ENCODE measurements at regions not wholly inside any gene's neighbourhood (a gene's known extent, or its start where the extent isn't known, plus 50 kb on each side); places are given as distances from the start of the nearest gene placed in this dataset.

DNA sequence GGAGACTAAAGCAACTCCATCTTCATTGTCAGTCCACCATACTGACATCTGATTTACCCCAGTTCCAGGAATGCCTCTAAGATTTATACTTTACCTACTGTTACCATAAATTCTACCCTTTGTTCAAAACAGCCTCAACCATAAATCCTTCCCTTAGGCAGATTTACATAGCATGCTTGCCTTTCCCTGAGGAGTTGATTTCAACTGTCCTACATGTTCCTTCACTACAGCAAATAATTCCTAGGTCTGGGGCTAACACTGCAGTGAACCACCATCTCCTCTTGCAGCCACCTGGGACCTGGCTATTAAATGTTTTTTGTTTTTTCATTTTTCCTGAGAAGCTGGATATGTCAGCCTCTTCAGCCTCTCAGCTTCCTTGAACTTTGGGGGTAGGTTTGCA, 166.9 kb upstream of the PDE4D start:
- in situ Hi-C loops (cut with HindIII; ENCODE audit: extremely low pct_ligation_motif_present, low pct_unique_long_range_greater_than_20kb), result no loop called here
- H3K9me3 ChIP-seq (ENCODE audit: low read length), result no peaks in the 10 kb centered on the region
- no TSS peak for BruUV-seq (replicated peaks)
- FAIRE-seq (no peak), ATAC-seq (no peak), DNase-seq (ENCODE audit: low spot score) (no peak)
- TF ChIP-seq ZNF543 (CRISPR knock-in tag; IDR thresholded peaks at IDR 0.05), result no peak
- no peak for TF ChIP-seq NFRKB (IDR thresholded peaks at IDR 0.05)
- no peak for TF ChIP-seq KLF15 (CRISPR knock-in tag; IDR thresholded peaks at IDR 0.05; ENCODE audit: borderline replicate concordance)
- no peak for TF ChIP-seq MXD4 (CRISPR knock-in tag; IDR thresholded peaks at IDR 0.05)
- no peak for TF ChIP-seq ZNF451 (CRISPR knock-in tag; IDR thresholded peaks at IDR 0.05)
- TF ChIP-seq ZNF382 (CRISPR knock-in tag; IDR thresholded peaks at IDR 0.05; ENCODE audit: borderline replicate concordance), result no peak
- no peak for TF ChIP-seq ZNF670 (CRISPR knock-in tag; IDR thresholded peaks at IDR 0.05; ENCODE audit: borderline replicate concordance)
- TF ChIP-seq MAFK (conservative IDR thresholded peaks at IDR 0.05 in 1 of 2, IDR thresholded peaks at IDR 0.05 in 1 of 2; ENCODE audit: low read length in 2 of 2), result no peak
- no peak for TF ChIP-seq ZNF235 (CRISPR knock-in tag; IDR thresholded peaks at IDR 0.05; ENCODE audit: borderline replicate concordance)
- TF ChIP-seq HDAC1 (CRISPR knock-in tag; IDR thresholded peaks at IDR 0.05), result no peak
- TF ChIP-seq ZNF234 (CRISPR knock-in tag; conservative IDR thresholded peaks at IDR 0.05), result no peak
- no peak for TF ChIP-seq ZBTB1 (CRISPR knock-in tag; IDR thresholded peaks at IDR 0.05; ENCODE audit: borderline replicate concordance)
- TF ChIP-seq GATAD1 (CRISPR knock-in tag; IDR thresholded peaks at IDR 0.05), result no peak
- TF ChIP-seq, protein P1, sequence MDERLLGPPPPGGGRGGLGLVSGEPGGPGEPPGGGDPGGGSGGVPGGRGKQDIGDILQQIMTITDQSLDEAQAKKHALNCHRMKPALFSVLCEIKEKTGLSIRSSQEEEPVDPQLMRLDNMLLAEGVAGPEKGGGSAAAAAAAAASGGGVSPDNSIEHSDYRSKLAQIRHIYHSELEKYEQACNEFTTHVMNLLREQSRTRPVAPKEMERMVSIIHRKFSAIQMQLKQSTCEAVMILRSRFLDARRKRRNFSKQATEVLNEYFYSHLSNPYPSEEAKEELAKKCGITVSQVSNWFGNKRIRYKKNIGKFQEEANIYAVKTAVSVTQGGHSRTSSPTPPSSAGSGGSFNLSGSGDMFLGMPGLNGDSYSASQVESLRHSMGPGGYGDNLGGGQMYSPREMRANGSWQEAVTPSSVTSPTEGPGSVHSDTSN (CRISPR knock-in tag; IDR thresholded peaks at IDR 0.05), result no peak
- no peak for TF ChIP-seq HOXA5 (CRISPR knock-in tag; IDR thresholded peaks at IDR 0.05)
- no peak for TF ChIP-seq NR2F6 (IDR thresholded peaks at IDR 0.05)
- TF ChIP-seq NR2F6 (CRISPR knock-in tag; IDR thresholded peaks at IDR 0.05), result no peak
- TF ChIP-seq FOXP1 (IDR thresholded peaks at IDR 0.05), result no peak
- TF ChIP-seq FOXP1 (CRISPR knock-in tag; IDR thresholded peaks at IDR 0.05), result no peak
- TF ChIP-seq TP53 (CRISPR knock-in tag; conservative IDR thresholded peaks at IDR 0.05), result no peak
- TF ChIP-seq, protein P2, sequence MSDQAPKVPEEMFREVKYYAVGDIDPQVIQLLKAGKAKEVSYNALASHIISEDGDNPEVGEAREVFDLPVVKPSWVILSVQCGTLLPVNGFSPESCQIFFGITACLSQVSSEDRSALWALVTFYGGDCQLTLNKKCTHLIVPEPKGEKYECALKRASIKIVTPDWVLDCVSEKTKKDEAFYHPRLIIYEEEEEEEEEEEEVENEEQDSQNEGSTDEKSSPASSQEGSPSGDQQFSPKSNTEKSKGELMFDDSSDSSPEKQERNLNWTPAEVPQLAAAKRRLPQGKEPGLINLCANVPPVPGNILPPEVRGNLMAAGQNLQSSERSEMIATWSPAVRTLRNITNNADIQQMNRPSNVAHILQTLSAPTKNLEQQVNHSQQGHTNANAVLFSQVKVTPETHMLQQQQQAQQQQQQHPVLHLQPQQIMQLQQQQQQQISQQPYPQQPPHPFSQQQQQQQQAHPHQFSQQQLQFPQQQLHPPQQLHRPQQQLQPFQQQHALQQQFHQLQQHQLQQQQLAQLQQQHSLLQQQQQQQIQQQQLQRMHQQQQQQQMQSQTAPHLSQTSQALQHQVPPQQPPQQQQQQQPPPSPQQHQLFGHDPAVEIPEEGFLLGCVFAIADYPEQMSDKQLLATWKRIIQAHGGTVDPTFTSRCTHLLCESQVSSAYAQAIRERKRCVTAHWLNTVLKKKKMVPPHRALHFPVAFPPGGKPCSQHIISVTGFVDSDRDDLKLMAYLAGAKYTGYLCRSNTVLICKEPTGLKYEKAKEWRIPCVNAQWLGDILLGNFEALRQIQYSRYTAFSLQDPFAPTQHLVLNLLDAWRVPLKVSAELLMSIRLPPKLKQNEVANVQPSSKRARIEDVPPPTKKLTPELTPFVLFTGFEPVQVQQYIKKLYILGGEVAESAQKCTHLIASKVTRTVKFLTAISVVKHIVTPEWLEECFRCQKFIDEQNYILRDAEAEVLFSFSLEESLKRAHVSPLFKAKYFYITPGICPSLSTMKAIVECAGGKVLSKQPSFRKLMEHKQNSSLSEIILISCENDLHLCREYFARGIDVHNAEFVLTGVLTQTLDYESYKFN (CRISPR knock-in tag; conservative IDR thresholded peaks at IDR 0.05), result no peak
- no peak overlapping the region for H3K4me3 ChIP-seq (replicated peaks in 1 of 3; ENCODE audit: insufficient read depth in 1 of 3, low read depth in 2 of 3, low read length in 3 of 3)
- POLR2A ChIA-PET, result no interaction called here
- no peaks in the 10 kb centered on the region for H3K79me2 ChIP-seq (ENCODE audit: insufficient read depth, low read length)
- H3K36me3 ChIP-seq (replicated peaks in 1 of 2; ENCODE audit: control insufficient read depth in 1 of 2, insufficient read depth in 2 of 2, low read length in 2 of 2), result no peaks in the 10 kb centered on the region
- no peaks in the 10 kb centered on the region for H4K20me1 ChIP-seq (ENCODE audit: insufficient read depth, low read length)
- no peak overlapping the region for H3K9ac ChIP-seq (ENCODE audit: insufficient read depth, low read depth, low read length)
- no peaks in the 10 kb centered on the region for H3K27me3 ChIP-seq (ENCODE audit: control insufficient read depth in 1 of 2, insufficient read depth in 2 of 2, low read length in 2 of 2)
- intact Hi-C loops (cut with micrococcal nuclease; ENCODE audit: unreplicated experiment), result no loop called here
- H3K4me2 ChIP-seq (ENCODE audit: low read depth, low read length), result no peak overlapping the region
- H2AFZ ChIP-seq (ENCODE audit: low read length), result no peak overlapping the region
- H3K27ac ChIP-seq (ENCODE audit: extremely low read length, insufficient read depth, low read length), result no peak overlapping the region
- no peaks in the 10 kb centered on the region for H3K4me1 ChIP-seq (ENCODE audit: insufficient read depth, low read length)
- CTCF ChIA-PET (ENCODE audit: low intra/inter-chr PET ratio, low total read pairs), result no interaction called here
